ENCODE measurements at regions not wholly inside any gene's neighbourhood (a gene's known extent, or its start where the extent isn't known, plus 50 kb on each side); places are given as distances from the start of the nearest gene placed in this dataset.

DNA sequence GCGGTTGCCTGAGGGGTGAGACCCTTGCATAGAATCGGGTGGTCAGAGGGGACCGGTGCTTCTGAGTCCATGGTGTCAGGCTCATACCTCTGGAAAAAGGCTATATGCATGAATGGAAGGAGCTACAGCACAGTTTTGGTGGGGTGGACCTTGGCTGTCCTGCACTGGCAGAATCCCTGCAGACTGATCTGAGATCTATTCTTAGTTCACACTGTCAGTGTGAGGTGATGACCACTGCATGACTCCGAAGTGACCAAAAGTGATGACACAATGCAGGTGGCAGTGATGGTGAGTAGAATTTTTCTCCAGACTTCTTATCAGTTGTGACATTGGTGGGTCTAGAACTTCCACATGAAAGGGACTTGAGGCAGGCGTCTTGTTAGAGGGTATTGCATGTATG is 105.2 kb upstream of the SLC28A3 start:
- 88 to 92% methylated on average over 5 of the region's 5 CpGs for WGBS, 2 donors

DNA sequence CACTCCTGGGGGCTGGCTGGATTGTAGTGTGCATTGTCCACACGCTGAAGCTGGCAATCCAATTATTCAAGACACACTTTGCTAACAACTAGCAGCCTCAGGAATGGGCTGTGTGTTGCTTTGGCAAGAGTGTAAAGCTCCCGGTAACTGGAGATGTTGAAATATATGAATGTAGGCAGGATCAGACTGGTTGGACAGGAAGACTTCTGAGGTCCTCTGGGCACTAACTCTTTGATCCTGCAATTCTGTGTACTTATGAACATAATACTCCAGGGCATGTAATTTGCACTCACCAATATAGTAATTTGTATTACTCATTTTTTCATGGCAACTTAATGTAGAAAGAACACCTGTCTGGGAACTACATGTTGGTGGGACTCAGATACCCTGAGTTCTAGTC is 106.7 kb upstream of the SLC28A3 start:
- Histone ChIP-seq H3K4me1 (peaks cover 0 to 18% (median 0%) of the 10 kb centered on the region in 3 donors), H3K9me3 (no peaks in the 10 kb centered on the region), H3K36me3 (no peaks in the 10 kb centered on the region), H3K27me3 (peaks cover 0 to 92% (median 0%) of the 10 kb centered on the region in 4 donors), H3K4me3 (no peak overlapping the region), H3K27ac (no peak overlapping the region)
- no peak for TF ChIP-seq POLR2A (IDR thresholded peaks at IDR 0.05)
- TF ChIP-seq CTCF (IDR thresholded peaks at IDR 0.05), result no peak
- 29 to 44% methylated on average over 2 of the region's 2 CpGs for WGBS, 2 donors
- no peak for DNase-seq
- intact Hi-C loops (cut with DNase I), result no loop called here

More for the DNA sequence above, 105.2 kb upstream of the SLC28A3 start:
- no peak for TF ChIP-seq POLR2A (IDR thresholded peaks at IDR 0.05)
- no peak for TF ChIP-seq CTCF (IDR thresholded peaks at IDR 0.05)
- H3K27ac ChIP-seq, result no peak overlapping the region
- no peaks in the 10 kb centered on the region for H3K36me3 ChIP-seq
- no peak overlapping the region for H3K4me3 ChIP-seq
- intact Hi-C loops (cut with DNase I), result no loop called here
- no peaks in the 10 kb centered on the region for H3K9me3 ChIP-seq
- no peak for DNase-seq
- H3K27me3 ChIP-seq, result peaks cover 0 to 76% (median 0%) of the 10 kb centered on the region in 4 donors
- H3K4me1 ChIP-seq, result peaks cover 0 to 18% (median 0%) of the 10 kb centered on the region in 3 donors

GRCh38 chr9:84450029-84450428 is 109.5 kb upstream of the SLC28A3 start:
- H3K4me1 ChIP-seq, result peaks cover 0 to 18% (median 0%) of the 10 kb centered on the region in 3 donors
- peaks cover 0 to 98% (median 0%) of the 10 kb centered on the region in 4 donors for H3K27me3 ChIP-seq
- TF ChIP-seq POLR2A (IDR thresholded peaks at IDR 0.05) (no peak), CTCF (IDR thresholded peaks at IDR 0.05) (no peak)
- no peak for DNase-seq
- H3K36me3 ChIP-seq, result no peaks in the 10 kb centered on the region
- 64 to 79% methylated on average over 5 of the region's 5 CpGs for WGBS, 2 donors
- H3K27ac ChIP-seq, result no peak overlapping the region
- intact Hi-C loops (cut with DNase I), result no loop called here
- H3K9me3 ChIP-seq, result no peaks in the 10 kb centered on the region
- no peak overlapping the region for H3K4me3 ChIP-seq

- TF ChIP-seq POLR2A (IDR thresholded peaks at IDR 0.05), result no peak
- TF ChIP-seq CTCF (IDR thresholded peaks at IDR 0.05), result no peak
- Histone ChIP-seq H3K27me3 (peaks cover 0 to 61% (median 0%) of the 10 kb centered on the region in 4 donors), H3K4me1 (no peaks in the 10 kb centered on the region), H3K4me3 (no peak overlapping the region), H3K27ac (no peak overlapping the region), H3K36me3 (no peaks in the 10 kb centered on the region), H3K9me3 (peaks cover 0 to 9% (median 5%) of the 10 kb centered on the region in 3 donors)
- no peak for DNase-seq
- 67 to 100% methylated on average over 1 to 2 of the region's 2 CpGs for WGBS, 2 donors
- intact Hi-C loops (cut with DNase I), result no loop called here
These were observed 116.0 kb upstream of the SLC28A3 start for GRCh38 chr9:84456527-84456926.

DNA sequence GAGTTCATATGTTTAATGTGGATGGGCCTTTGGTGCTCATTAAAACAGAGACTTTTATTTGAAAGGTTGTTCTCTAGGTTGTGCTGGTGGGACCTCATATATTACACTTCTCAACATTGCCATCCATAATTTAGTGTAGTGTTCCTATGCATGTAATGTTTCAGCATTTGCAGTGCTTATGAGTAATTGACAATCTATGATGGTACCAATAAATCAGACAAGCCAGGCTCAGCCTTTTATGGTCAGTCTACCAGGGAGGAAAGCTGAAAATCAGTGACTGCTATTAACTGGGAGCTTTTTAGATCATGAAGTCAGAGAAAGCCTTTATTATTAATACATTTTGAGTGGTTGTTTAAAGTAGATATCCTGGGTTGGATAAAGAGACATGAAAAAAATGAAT is 120.1 kb upstream of the SLC28A3 start:
- DNase-seq, result no peak
- no peak for TF ChIP-seq POLR2A (IDR thresholded peaks at IDR 0.05)
- TF ChIP-seq CTCF (IDR thresholded peaks at IDR 0.05), result no peak
- intact Hi-C loops (cut with DNase I), result no loop called here
- Histone ChIP-seq H3K27me3 (peaks cover 0 to 32% (median 0%) of the 10 kb centered on the region in 4 donors), H3K27ac (no peak overlapping the region), H3K9me3 (peaks cover 0 to 9% (median 5%) of the 10 kb centered on the region in 3 donors), H3K4me3 (no peak overlapping the region), H3K4me1 (no peaks in the 10 kb centered on the region), H3K36me3 (no peaks in the 10 kb centered on the region)

Measured in esophagus squamous epithelium (tissue), 5 donors.